GM21576 (cell line): ENCODE measurements at regions not wholly inside any gene's neighbourhood (a gene's known extent, or its start where the extent isn't known, plus 50 kb on each side); places are given as distances from the start of the nearest gene placed in this dataset.

ENCODE experiments used
- ATAC-seq: cut with Tn5 transposase; IDR thresholded peaks from one replicate; pipeline ENCODE4 v1.9.1; 2021; ENCODE audit warnings: mild to moderate bottlenecking, moderate library complexity; ENCODE audit not compliant: unreplicated experiment

- no peak for ATAC-seq
Observed at GRCh38 chr17:55584861-55585260, 73.6 kb upstream of the SMIM36 start.

- no peak for ATAC-seq
Observed at GRCh38 chr17:55584055-55584685, 72.9 kb upstream of the SMIM36 start.

GRCh38 chr17:55582897-55583296 is 71.6 kb upstream of the SMIM36 start:
- no peak for ATAC-seq

GRCh38 chr17:55580596-55581133 is 69.4 kb upstream of the SMIM36 start:
- no peak for ATAC-seq

- no peak for ATAC-seq
Observed at GRCh38 chr17:55577687-55578086, 66.4 kb upstream of the SMIM36 start.

GRCh38 chr17:55576996-55577586 is 65.8 kb upstream of the SMIM36 start:
- ATAC-seq, result peak; percentile 62

- ATAC-seq, result peak; percentile 31
Observed at GRCh38 chr17:55576237-55576995, 65.2 kb upstream of the SMIM36 start.

- ATAC-seq, result no peak
Observed at GRCh38 chr17:55575058-55575636, 63.9 kb upstream of the SMIM36 start.

- no peak for ATAC-seq
Observed at GRCh38 chr17:55572599-55572998, 61.3 kb upstream of the SMIM36 start.

GRCh38 chr17:55572139-55572538 is 60.9 kb upstream of the SMIM36 start:
- no peak for ATAC-seq

GRCh38 chr17:55571095-55571494 is 59.8 kb upstream of the SMIM36 start:
- no peak for ATAC-seq

GRCh38 chr17:55570391-55570790 is 59.1 kb upstream of the SMIM36 start:
- no peak for ATAC-seq

GRCh38 chr17:55567240-55568214 is 56.3 kb upstream of the SMIM36 start:
- no peak for ATAC-seq

GRCh38 chr17:55564081-55564480 is 52.8 kb upstream of the SMIM36 start:
- no peak for ATAC-seq

GRCh38 chr17:55563363-55563762 is 52.1 kb upstream of the SMIM36 start:
- no peak for ATAC-seq

- no peak for ATAC-seq
Observed at GRCh38 chr17:55561973-55562495, 50.8 kb upstream of the SMIM36 start.

- no peak for ATAC-seq
Observed at GRCh38 chr17:55561316-55561972, 50.2 kb upstream of the SMIM36 start.
